ENCODE measurements at regions not wholly inside any gene's neighbourhood (a gene's known extent, or its start where the extent isn't known, plus 50 kb on each side); places are given as distances from the start of the nearest gene placed in this dataset.

DNA sequence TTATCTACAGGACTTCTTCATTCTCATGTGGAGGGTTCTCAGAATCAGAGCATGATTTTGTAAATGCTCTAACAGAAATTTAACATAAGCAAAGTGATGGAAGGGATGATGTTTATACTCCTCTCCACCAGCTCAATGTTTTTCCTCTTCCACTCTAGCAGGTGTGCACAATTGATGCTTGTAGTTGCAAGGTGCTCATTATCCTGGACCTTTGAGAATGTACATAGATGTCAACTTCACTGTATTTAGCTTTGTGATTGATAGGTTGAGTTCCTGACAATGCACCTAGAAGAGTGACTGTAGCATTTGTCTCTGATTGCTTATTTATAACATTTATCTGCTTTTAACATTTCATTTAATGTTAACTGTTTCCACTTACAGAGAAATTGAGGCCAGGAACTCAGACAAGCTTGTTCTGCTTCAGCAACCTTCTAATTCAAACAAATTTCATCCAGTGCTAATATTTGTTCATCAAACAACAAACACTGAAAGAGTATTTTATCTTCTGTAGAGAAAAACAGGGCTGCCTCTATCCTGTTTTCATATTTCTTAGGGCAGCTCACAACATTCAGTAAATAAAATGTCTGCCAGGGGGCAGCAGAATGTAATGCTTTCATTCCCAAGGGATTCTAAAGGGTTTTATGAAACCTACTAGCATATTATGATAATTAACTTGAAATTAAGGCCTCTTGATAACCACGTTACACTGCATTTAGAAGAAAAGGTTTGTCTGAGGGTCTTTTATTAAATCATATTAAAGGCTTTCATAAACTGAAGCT, 127.9 kb upstream of the NOL4 start:
- Histone ChIP-seq H3K9me2 (ENCODE audit: insufficient read depth) (no peaks in the 10 kb centered on the region), H3F3A (ENCODE audit: insufficient read depth) (no peaks in the 10 kb centered on the region), H3K9ac (no peak overlapping the region), H3K27ac (no peak overlapping the region), H3K36me3 (ENCODE audit: low read depth) (no peaks in the 10 kb centered on the region), H3K4me1 (ENCODE audit: insufficient read depth) (no peaks in the 10 kb centered on the region), H3K9me3 (ENCODE audit: low read depth) (no peaks in the 10 kb centered on the region), H3K4me3 (no peak overlapping the region), H2AFZ (0 out of 2 replicates have a peak overlapping the region, but pooled peaks have one; percentile 33), H3K27me3 (replicated peaks; ENCODE audit: insufficient read depth) (no peaks in the 10 kb centered on the region), H3K4me2 (ENCODE audit: unreplicated experiment) (no peak overlapping the region), H3K79me2 (ENCODE audit: insufficient read depth) (no peaks in the 10 kb centered on the region), H4K20me1 (ENCODE audit: insufficient read depth) (no peaks in the 10 kb centered on the region)
- WGBS, 2 experiments (ENCODE audit: low coverage in 1 of 2, low lambda C conversion rate in 2 of 2, missing lambda C conversion rate in 2 of 2), result 4 to 6% methylated on average over 1 of the region's 1 CpG
- DNase-seq, result peak; percentile 45
- no peak for TF ChIP-seq EZH2 (IDR thresholded peaks at IDR 0.05; ENCODE audit: insufficient read depth, poor library complexity, severe bottlenecking)
- no peak for TF ChIP-seq EZH2phosphoT487 (IDR thresholded peaks at IDR 0.05; ENCODE audit: insufficient read depth, low read depth)
- in situ Hi-C loops (cut with MboI), result no loop called here

DNA sequence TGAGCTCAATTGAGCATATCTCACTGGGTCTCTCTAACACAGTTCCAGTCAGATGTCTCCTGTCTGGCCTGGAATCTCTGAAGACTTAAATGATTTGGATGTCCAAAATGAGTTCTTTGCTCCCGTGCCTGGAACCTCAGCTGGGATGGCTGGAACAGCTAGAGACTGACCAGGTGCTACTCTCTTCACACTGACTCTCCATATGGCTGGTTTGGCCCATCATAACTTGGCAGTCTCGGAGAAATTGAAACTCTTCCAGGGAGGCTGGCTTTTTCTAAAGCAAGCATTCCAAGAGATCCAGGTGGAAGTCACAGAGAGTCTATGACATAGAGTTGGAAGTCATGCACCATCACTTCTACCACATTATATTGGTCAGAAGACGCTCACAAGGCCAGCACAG, 129.6 kb upstream of the NOL4 start:
- in situ Hi-C loops (cut with MboI), result no loop called here
- Histone ChIP-seq H3F3A (ENCODE audit: insufficient read depth) (no peaks in the 10 kb centered on the region), H3K4me1 (ENCODE audit: insufficient read depth) (no peaks in the 10 kb centered on the region), H3K4me3 (no peak overlapping the region), H3K79me2 (ENCODE audit: insufficient read depth) (no peaks in the 10 kb centered on the region), H3K27me3 (replicated peaks; ENCODE audit: insufficient read depth) (no peaks in the 10 kb centered on the region), H3K36me3 (ENCODE audit: low read depth) (no peaks in the 10 kb centered on the region), H4K20me1 (ENCODE audit: insufficient read depth) (no peaks in the 10 kb centered on the region), H3K4me2 (ENCODE audit: unreplicated experiment) (no peak overlapping the region), H2AFZ (no peak overlapping the region), H3K9me2 (ENCODE audit: insufficient read depth) (no peaks in the 10 kb centered on the region), H3K9ac (no peak overlapping the region), H3K9me3 (ENCODE audit: low read depth) (no peaks in the 10 kb centered on the region), H3K27ac (no peak overlapping the region)
- DNase-seq, result no peak
- WGBS, 2 experiments (ENCODE audit: low coverage in 1 of 2, low lambda C conversion rate in 2 of 2, missing lambda C conversion rate in 2 of 2), result 23 to 30% methylated on average over 3 of the region's 3 CpGs
- no peak for TF ChIP-seq EZH2 (IDR thresholded peaks at IDR 0.05; ENCODE audit: insufficient read depth, poor library complexity, severe bottlenecking)
- no peak for TF ChIP-seq EZH2phosphoT487 (IDR thresholded peaks at IDR 0.05; ENCODE audit: insufficient read depth, low read depth)

DNA sequence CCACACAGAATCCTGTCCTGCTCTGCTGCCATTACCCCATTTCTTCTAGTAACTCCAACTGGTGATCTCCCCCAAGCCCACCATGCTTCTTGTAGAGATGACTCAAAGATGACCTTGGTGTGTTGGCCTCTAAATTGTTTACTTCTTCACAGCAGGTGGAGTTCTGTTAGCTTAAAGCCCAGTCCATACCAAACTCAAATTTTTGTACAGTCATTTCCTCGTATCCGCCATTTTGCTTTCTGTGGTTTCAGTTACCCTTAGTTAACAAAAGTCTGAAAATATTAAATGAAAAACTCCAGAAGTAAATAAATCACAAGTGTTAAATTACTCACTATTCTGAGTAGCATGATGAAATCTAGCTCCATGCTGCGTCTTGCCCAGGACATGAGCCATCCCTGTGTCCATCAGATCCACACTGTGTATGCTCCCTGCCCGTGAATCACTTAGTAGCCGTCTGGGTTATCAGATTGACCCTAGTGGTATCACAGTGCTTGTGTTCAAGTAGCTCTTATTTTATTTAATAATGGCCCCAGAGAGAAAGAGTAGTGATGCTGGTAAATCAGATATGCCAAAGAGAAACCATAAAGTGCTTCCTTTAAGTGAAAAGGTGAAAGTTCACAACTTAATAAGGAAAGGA, 133.3 kb upstream of the NOL4 start:
- in situ Hi-C loops (cut with MboI), result no loop called here
- TF ChIP-seq EZH2 (IDR thresholded peaks at IDR 0.05; ENCODE audit: insufficient read depth, poor library complexity, severe bottlenecking) (no peak), EZH2phosphoT487 (IDR thresholded peaks at IDR 0.05; ENCODE audit: insufficient read depth, low read depth) (no peak)

DNA sequence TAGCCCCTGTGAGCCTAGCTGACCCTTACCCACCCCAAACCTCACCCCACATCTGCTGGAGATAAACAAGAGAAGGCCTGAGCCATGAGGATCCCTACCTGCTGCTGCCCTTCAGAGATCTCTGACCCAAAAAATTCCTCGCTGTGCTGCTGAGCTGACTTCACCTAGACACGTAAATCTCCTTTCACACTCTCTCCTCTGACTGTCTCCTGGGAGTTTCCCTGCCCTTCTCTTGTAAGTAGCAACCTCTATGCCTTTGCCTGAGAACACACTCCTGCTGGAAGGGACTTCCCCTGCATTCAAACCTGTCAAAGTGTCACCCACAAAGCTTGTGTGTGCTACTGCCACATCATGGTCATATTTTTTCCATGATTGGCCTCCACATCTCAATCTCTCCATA, 134.2 kb upstream of the NOL4 start:
- in situ Hi-C loops (cut with MboI), result no loop called here
- Histone ChIP-seq H3K9me2 (ENCODE audit: insufficient read depth) (no peaks in the 10 kb centered on the region), H3K36me3 (ENCODE audit: low read depth) (no peaks in the 10 kb centered on the region), H3K4me1 (ENCODE audit: insufficient read depth) (no peaks in the 10 kb centered on the region), H3K79me2 (ENCODE audit: insufficient read depth) (no peaks in the 10 kb centered on the region), H3K9ac (no peak overlapping the region), H3F3A (ENCODE audit: insufficient read depth) (no peaks in the 10 kb centered on the region), H4K20me1 (ENCODE audit: insufficient read depth) (no peaks in the 10 kb centered on the region), H2AFZ (no peak overlapping the region), H3K4me3 (no peak overlapping the region), H3K27me3 (replicated peaks; ENCODE audit: insufficient read depth) (no peaks in the 10 kb centered on the region), H3K27ac (no peak overlapping the region), H3K4me2 (ENCODE audit: unreplicated experiment) (no peak overlapping the region), H3K9me3 (ENCODE audit: low read depth) (no peaks in the 10 kb centered on the region)
- no peak for DNase-seq
- TF ChIP-seq EZH2phosphoT487 (IDR thresholded peaks at IDR 0.05; ENCODE audit: insufficient read depth, low read depth) (no peak), EZH2 (IDR thresholded peaks at IDR 0.05; ENCODE audit: insufficient read depth, poor library complexity, severe bottlenecking) (no peak)
- 46 to 72% methylated on average over 2 of the region's 2 CpGs for WGBS, 2 experiments (ENCODE audit: low coverage in 1 of 2, low lambda C conversion rate in 2 of 2, missing lambda C conversion rate in 2 of 2)

More for the DNA sequence above, 133.3 kb upstream of the NOL4 start:
- no peaks in the 10 kb centered on the region for H3F3A ChIP-seq (ENCODE audit: insufficient read depth)
- no peak overlapping the region for H2AFZ ChIP-seq
- DNase-seq, result no peak
- no peak overlapping the region for H3K9ac ChIP-seq
- H3K9me2 ChIP-seq (ENCODE audit: insufficient read depth), result no peaks in the 10 kb centered on the region
- H3K4me1 ChIP-seq (ENCODE audit: insufficient read depth), result no peaks in the 10 kb centered on the region
- H3K27ac ChIP-seq, result no peak overlapping the region
- no peaks in the 10 kb centered on the region for H3K79me2 ChIP-seq (ENCODE audit: insufficient read depth)
- 65 to 72% methylated on average over 5 of the region's 5 CpGs for WGBS, 2 experiments (ENCODE audit: low coverage in 1 of 2, low lambda C conversion rate in 2 of 2, missing lambda C conversion rate in 2 of 2)
- no peaks in the 10 kb centered on the region for H3K36me3 ChIP-seq (ENCODE audit: low read depth)
- no peaks in the 10 kb centered on the region for H4K20me1 ChIP-seq (ENCODE audit: insufficient read depth)
- no peaks in the 10 kb centered on the region for H3K9me3 ChIP-seq (ENCODE audit: low read depth)
- H3K27me3 ChIP-seq (replicated peaks; ENCODE audit: insufficient read depth), result no peaks in the 10 kb centered on the region
- no peak overlapping the region for H3K4me2 ChIP-seq (ENCODE audit: unreplicated experiment)
- H3K4me3 ChIP-seq, result no peak overlapping the region
